Endodermal cell (in vitro differentiated cells): ENCODE measurements at regions not wholly inside any gene's neighbourhood (a gene's known extent, or its start where the extent isn't known, plus 50 kb on each side); places are given as distances from the start of the nearest gene placed in this dataset.

Source experiments
- DNase-seq: peaks from one replicate; pipeline ENCODE4 v3.0.0-alpha.2; 2017
- H3K27ac ChIP-seq: 2 replicates; pipeline ENCODE4 v1.5.1; 2013; ENCODE audit warnings: mild to moderate bottlenecking, low read depth, low read length, moderate library complexity
- H3K27me3 ChIP-seq: 2 replicates; pipeline ENCODE4 v1.6.1; 2013; ENCODE audit warnings: mild to moderate bottlenecking, low read length, moderate library complexity; ENCODE audit not compliant: insufficient read depth, control insufficient read depth, poor library complexity, severe bottlenecking
- H3K36me3 ChIP-seq: 2 replicates; pipeline ENCODE4 v1.7.0; 2013; ENCODE audit warnings: mild to moderate bottlenecking, low read length, moderate library complexity; ENCODE audit not compliant: control insufficient read depth, insufficient read depth
- H3K4me1 ChIP-seq: one replicate; pipeline ENCODE4 v1.7.0; 2013; ENCODE audit warnings: low read length; ENCODE audit not compliant: control insufficient read depth, insufficient read depth
- H3K4me3 ChIP-seq: 2 replicates; pipeline ENCODE4 v1.5.1; 2013; ENCODE audit warnings: mild to moderate bottlenecking, low read length, moderate library complexity
- H3K9ac ChIP-seq: 2 replicates; pipeline ENCODE4 v1.6.1; 2013; ENCODE audit warnings: mild to moderate bottlenecking, low read length, moderate library complexity; ENCODE audit not compliant: poor library complexity, severe bottlenecking; ENCODE audit errors: extremely low read depth
- H3K9me3 ChIP-seq: 2 replicates; pipeline ENCODE4 v1.6.1; 2013; ENCODE audit warnings: mild to moderate bottlenecking, low read length, moderate library complexity; ENCODE audit not compliant: control insufficient read depth
- H3K27ac Mint-ChIP-seq: 2 replicates; pipeline ENCODE4 v1.8.0; 2020; ENCODE audit warnings: mixed read lengths
- H3K27me3 Mint-ChIP-seq: 2 replicates; pipeline ENCODE4 v1.8.0; 2021; ENCODE audit warnings: mild to moderate bottlenecking, mixed read lengths; ENCODE audit not compliant: insufficient read depth
- H3K36me3 Mint-ChIP-seq: 2 replicates; pipeline ENCODE4 v1.8.0; 2020; ENCODE audit warnings: low read depth, mixed read lengths
- H3K4me1 Mint-ChIP-seq: 2 replicates; pipeline ENCODE4 v1.8.0; 2020; ENCODE audit warnings: mixed read lengths
- H3K4me3 Mint-ChIP-seq: 2 replicates; pipeline ENCODE4 v1.8.0; 2020; ENCODE audit warnings: mild to moderate bottlenecking, moderate library complexity, mixed read lengths
- H3K9me3 Mint-ChIP-seq: 2 replicates; pipeline ENCODE4 v1.8.0; 2020; ENCODE audit warnings: mild to moderate bottlenecking, mixed read lengths
- WGBS, 2 experiments: methylation state at CpG; one replicate each; pipeline versions ENCODE4 v1.1.5 to v1.1.7; 2013; ENCODE audit warnings: missing lambda C conversion rate in 2 of 2, mixed read lengths in 1 of 2; ENCODE audit not compliant: insufficient coverage in 1 of 2, insufficient read length in 1 of 2; 5-methylcytosine and 5-hydroxymethylcytosine counted together
- TF ChIP-seq, protein P1 (sequence below): fragments of 200-600 bp; sonication (generic); conservative IDR thresholded peaks from 2 replicates; pipeline ENCODE4 v1.5.0; 2021; ENCODE audit warnings: antibody characterized with exemption, mild to moderate bottlenecking

DNA sequence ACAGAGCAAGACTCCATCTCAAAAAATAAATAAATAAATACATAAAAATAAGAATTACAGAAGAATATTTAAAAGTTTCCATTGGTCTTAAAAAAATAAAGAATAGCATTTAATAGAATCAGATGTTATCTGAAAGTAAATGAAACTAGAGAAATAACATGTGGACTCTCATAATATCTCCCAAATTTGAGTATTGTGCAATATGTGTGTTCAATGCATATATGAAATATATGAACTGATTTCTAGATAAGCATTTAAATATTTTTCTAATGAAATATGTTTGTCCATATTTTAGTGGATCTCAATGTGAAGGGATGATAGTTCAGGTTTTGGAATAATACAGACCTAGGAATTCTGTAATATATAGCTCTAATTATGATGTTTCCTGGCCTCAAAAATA is 265.9 kb upstream of the PMFBP1 start:
- no peaks in the 10 kb centered on the region for H3K27me3 Mint-ChIP-seq

DNA sequence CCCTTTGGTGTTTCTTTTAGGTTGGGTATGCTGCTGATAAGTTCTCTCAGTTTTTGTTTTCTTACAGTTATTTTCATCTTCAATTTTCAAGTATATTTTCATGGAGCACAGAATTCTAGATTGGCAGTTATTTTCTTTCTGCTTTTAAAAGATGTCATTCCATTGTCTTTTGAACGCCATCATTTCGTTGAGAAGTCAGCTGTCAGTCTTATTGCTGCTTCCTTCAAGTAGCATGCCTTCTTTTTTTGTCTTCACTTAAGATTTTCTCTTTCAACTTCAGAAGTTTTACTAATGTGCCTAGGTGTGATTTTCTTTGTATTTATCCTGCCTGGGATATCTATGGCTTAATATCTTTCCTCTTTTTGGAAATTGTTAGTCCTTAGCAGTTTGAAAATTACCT is 262.2 kb upstream of the PMFBP1 start:
- H3K27ac ChIP-seq = no peak overlapping the region
- Mint-ChIP-seq H3K36me3 (peaks cover 18% of the 10 kb centered on the region), H3K4me3 (no peak overlapping the region), H3K27ac (no peak overlapping the region), H3K4me1 (no peaks in the 10 kb centered on the region), H3K27me3 (no peaks in the 10 kb centered on the region), H3K9me3 (peaks cover 37% of the 10 kb centered on the region)
- no peaks in the 10 kb centered on the region for H3K27me3 ChIP-seq
- TF ChIP-seq, protein P1, sequence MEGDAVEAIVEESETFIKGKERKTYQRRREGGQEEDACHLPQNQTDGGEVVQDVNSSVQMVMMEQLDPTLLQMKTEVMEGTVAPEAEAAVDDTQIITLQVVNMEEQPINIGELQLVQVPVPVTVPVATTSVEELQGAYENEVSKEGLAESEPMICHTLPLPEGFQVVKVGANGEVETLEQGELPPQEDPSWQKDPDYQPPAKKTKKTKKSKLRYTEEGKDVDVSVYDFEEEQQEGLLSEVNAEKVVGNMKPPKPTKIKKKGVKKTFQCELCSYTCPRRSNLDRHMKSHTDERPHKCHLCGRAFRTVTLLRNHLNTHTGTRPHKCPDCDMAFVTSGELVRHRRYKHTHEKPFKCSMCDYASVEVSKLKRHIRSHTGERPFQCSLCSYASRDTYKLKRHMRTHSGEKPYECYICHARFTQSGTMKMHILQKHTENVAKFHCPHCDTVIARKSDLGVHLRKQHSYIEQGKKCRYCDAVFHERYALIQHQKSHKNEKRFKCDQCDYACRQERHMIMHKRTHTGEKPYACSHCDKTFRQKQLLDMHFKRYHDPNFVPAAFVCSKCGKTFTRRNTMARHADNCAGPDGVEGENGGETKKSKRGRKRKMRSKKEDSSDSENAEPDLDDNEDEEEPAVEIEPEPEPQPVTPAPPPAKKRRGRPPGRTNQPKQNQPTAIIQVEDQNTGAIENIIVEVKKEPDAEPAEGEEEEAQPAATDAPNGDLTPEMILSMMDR = no peak
- WGBS, 2 experiments = 92 to 96% methylated on average over 2 of the region's 2 CpGs
- no peaks in the 10 kb centered on the region for H3K36me3 ChIP-seq
- H3K4me1 ChIP-seq = no peaks in the 10 kb centered on the region
- peaks cover 34% of the 10 kb centered on the region for H3K9me3 ChIP-seq
- H3K4me3 ChIP-seq = peak overlapping the region; percentile 37
- DNase-seq = no peak
- no peak overlapping the region for H3K9ac ChIP-seq

More for the DNA sequence above, 265.9 kb upstream of the PMFBP1 start:
- no peak overlapping the region for H3K27ac Mint-ChIP-seq
- H3K9me3 Mint-ChIP-seq = peaks cover 47% of the 10 kb centered on the region
- no peak overlapping the region for H3K9ac ChIP-seq
- no peaks in the 10 kb centered on the region for H3K4me1 Mint-ChIP-seq
- H3K4me1 ChIP-seq = no peaks in the 10 kb centered on the region
- no peak overlapping the region for H3K27ac ChIP-seq
- no peaks in the 10 kb centered on the region for H3K36me3 ChIP-seq
- TF ChIP-seq, protein P1 = no peak
- peaks cover 28% of the 10 kb centered on the region for H3K36me3 Mint-ChIP-seq
- peaks cover 54% of the 10 kb centered on the region for H3K9me3 ChIP-seq
- no peak overlapping the region for H3K4me3 ChIP-seq
- H3K4me3 Mint-ChIP-seq = no peak overlapping the region
- no peaks in the 10 kb centered on the region for H3K27me3 ChIP-seq
- no peak for DNase-seq

DNA sequence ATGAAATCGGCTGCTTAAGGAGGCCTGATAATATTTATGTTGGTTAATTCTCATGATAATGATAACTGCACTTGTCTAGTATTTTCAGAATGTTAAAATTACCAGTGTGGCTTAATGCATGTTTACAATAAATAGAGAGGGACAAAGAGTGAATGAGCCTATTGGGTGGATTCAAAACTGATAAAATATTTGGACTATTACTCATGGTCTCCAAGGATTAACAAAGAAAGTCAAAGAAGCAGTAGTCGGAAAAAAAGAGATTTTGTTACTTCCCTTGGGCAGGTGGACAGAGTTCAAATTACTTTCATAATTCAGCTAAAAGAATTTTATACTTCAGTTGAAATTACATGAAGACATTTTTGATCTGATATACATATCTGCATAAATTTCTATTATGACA is 258.2 kb upstream of the PMFBP1 start:
- H3K4me3 ChIP-seq = no peak overlapping the region

More for the DNA sequence above, 258.2 kb upstream of the PMFBP1 start:
- TF ChIP-seq, protein P1 = no peak
- Histone ChIP-seq H3K9ac (no peak overlapping the region), H3K9me3 (peaks cover 21% of the 10 kb centered on the region), H3K4me1 (no peaks in the 10 kb centered on the region), H3K36me3 (no peaks in the 10 kb centered on the region), H3K27ac (no peak overlapping the region), H3K27me3 (no peaks in the 10 kb centered on the region)
- H3K4me3 Mint-ChIP-seq = no peak overlapping the region
- no peak for DNase-seq
- H3K4me1 Mint-ChIP-seq = no peaks in the 10 kb centered on the region
- no peaks in the 10 kb centered on the region for H3K27me3 Mint-ChIP-seq
- peaks cover 13% of the 10 kb centered on the region for H3K36me3 Mint-ChIP-seq
- WGBS, 2 experiments = 95 to 100% methylated on average over 1 to 2 of the region's 2 CpGs
- peaks cover 29% of the 10 kb centered on the region for H3K9me3 Mint-ChIP-seq
- no peak overlapping the region for H3K27ac Mint-ChIP-seq
